ENCODE measurements at regions not wholly inside any gene's neighbourhood (a gene's known extent, or its start where the extent isn't known, plus 50 kb on each side); places are given as distances from the start of the nearest gene placed in this dataset.

GRCh38 chr16:48978501-48978900 is 303.1 kb downstream of the CBLN1 start:
- TF ChIP-seq, protein P1, sequence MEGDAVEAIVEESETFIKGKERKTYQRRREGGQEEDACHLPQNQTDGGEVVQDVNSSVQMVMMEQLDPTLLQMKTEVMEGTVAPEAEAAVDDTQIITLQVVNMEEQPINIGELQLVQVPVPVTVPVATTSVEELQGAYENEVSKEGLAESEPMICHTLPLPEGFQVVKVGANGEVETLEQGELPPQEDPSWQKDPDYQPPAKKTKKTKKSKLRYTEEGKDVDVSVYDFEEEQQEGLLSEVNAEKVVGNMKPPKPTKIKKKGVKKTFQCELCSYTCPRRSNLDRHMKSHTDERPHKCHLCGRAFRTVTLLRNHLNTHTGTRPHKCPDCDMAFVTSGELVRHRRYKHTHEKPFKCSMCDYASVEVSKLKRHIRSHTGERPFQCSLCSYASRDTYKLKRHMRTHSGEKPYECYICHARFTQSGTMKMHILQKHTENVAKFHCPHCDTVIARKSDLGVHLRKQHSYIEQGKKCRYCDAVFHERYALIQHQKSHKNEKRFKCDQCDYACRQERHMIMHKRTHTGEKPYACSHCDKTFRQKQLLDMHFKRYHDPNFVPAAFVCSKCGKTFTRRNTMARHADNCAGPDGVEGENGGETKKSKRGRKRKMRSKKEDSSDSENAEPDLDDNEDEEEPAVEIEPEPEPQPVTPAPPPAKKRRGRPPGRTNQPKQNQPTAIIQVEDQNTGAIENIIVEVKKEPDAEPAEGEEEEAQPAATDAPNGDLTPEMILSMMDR (IDR thresholded peaks at IDR 0.05), result no peak
- TF ChIP-seq EP300 (IDR thresholded peaks at IDR 0.05), result no peak
